H1 (cell line): ENCODE measurements at regions not wholly inside any gene's neighbourhood (a gene's known extent, or its start where the extent isn't known, plus 50 kb on each side); places are given as distances from the start of the nearest gene placed in this dataset.

Source experiments
- CTCF ChIA-PET: fragments of 300-600 bp; sonication (Branson Sonifier 250); formaldehyde crosslinking; loops from one replicate; lab custom pipeline; 2021; ENCODE audit not compliant: partially characterized antibody; lab: Charles Lee
- POLR2A ChIA-PET: fragments of 300-600 bp; sonication (Branson Sonifier 250); formaldehyde crosslinking; loops from one replicate; lab custom pipeline; 2021; ENCODE audit warnings: inconsistent platforms; ENCODE audit not compliant: partially characterized antibody; lab: Charles Lee
- DNase-seq, 2 experiments: peaks; one replicate each; pipeline versions ENCODE4 v3.0.0 to v3.0.0-alpha.2; 2010 to 2022; ENCODE audit warnings: low spot score in 2 of 2, low read depth in 1 of 2, mixed read lengths in 1 of 2
- FAIRE-seq: peaks from 2 replicates; lab custom pipeline; 2011; peaks lifted over from hg19 to GRCh38; lab: Jason Lieb, UNC
- H2AFZ ChIP-seq: 2 replicates; pipeline ENCODE4 v1.8.1; 2012; ENCODE audit warnings: low read length, inconsistent platforms
- H2AK5ac ChIP-seq: 2 replicates; pipeline ENCODE4 v1.6.1; 2013; ENCODE audit warnings: low read depth, low read length
- H2BK120ac ChIP-seq: replicated peaks from 2 replicates; pipeline ENCODE3; 2013; ENCODE audit warnings: low read depth, low read length, inconsistent platforms
- H2BK12ac ChIP-seq: 2 replicates; pipeline ENCODE4 v1.6.1; 2013; ENCODE audit warnings: low read depth, low read length
- H2BK15ac ChIP-seq: 2 replicates; pipeline ENCODE4 v1.6.1; 2013; ENCODE audit warnings: low read length
- H2BK20ac ChIP-seq: 2 replicates; pipeline ENCODE4 v1.6.1; 2013; ENCODE audit warnings: low read length
- H2BK5ac ChIP-seq: 2 replicates; pipeline ENCODE4 v1.6.1; 2013; ENCODE audit warnings: low read depth, low read length
- H3K14ac ChIP-seq: 2 replicates; pipeline ENCODE4 v1.6.1; 2013; ENCODE audit warnings: inconsistent platforms; ENCODE audit not compliant: insufficient read length
- H3K18ac ChIP-seq: 2 replicates; pipeline ENCODE4 v1.6.1; 2013; ENCODE audit warnings: low read length; ENCODE audit errors: extremely low read depth
- H3K23ac ChIP-seq: 2 replicates; pipeline ENCODE4 v1.6.1; 2013; ENCODE audit warnings: inconsistent platforms; ENCODE audit not compliant: insufficient read length
- H3K23me2 ChIP-seq: 2 replicates; pipeline ENCODE4 v1.6.1; 2013; ENCODE audit warnings: low read depth, low read length
- H3K27ac ChIP-seq: 2 replicates; pipeline ENCODE4 v1.6.1; 2011; ENCODE audit warnings: low read depth, low read length, inconsistent platforms
- H3K27me3 ChIP-seq, 4 experiments: replicated peaks in 1 of 4; 1 replicate in 1 of 4; 2 replicates in 3 of 4; pipeline versions ENCODE4 v1.6.1 to v1.8.1; 2011 to 2013; ENCODE audit warnings: low read length in 3 of 4, mild to moderate bottlenecking in 3 of 4, inconsistent platforms in 2 of 4, mixed read lengths in 2 of 4, moderate library complexity in 1 of 4; ENCODE audit not compliant: control insufficient read depth in 3 of 4, insufficient read depth in 3 of 4; ENCODE audit errors: extremely low read depth in 1 of 4
- H3K36me3 ChIP-seq, 4 experiments: 2 replicates each; pipeline versions ENCODE4 v1.6.1 to v1.8.1; 2011 to 2013; ENCODE audit warnings: mild to moderate bottlenecking in 4 of 4, low read length in 3 of 4, moderate library complexity in 2 of 4, control low read depth in 1 of 4, inconsistent platforms in 1 of 4; ENCODE audit not compliant: insufficient read depth in 4 of 4, control insufficient read depth in 2 of 4
- H3K4ac ChIP-seq: replicated peaks from 2 replicates; pipeline ENCODE3; 2013; ENCODE audit warnings: low read length, low read depth, mixed read lengths, inconsistent platforms; ENCODE audit not compliant: insufficient read length
- H3K4me1 ChIP-seq, 4 experiments: replicated peaks in 1 of 4; 1 replicate in 1 of 4; 2 replicates in 3 of 4; pipeline versions ENCODE4 v1.6.1 to v1.8.1; 2011 to 2013; ENCODE audit warnings: low read length in 3 of 4, inconsistent platforms in 2 of 4, mixed read lengths in 1 of 4; ENCODE audit not compliant: insufficient read depth in 4 of 4, control insufficient read depth in 3 of 4
- H3K4me2 ChIP-seq, 2 experiments: 2 replicates each; pipeline versions ENCODE4 v1.6.1 to v1.8.1; 2011 to 2013; ENCODE audit warnings: low read depth in 2 of 2, low read length in 2 of 2, control low read depth in 1 of 2, inconsistent platforms in 1 of 2, mild to moderate bottlenecking in 1 of 2; ENCODE audit not compliant: insufficient read depth in 1 of 2
- H3K4me3 ChIP-seq, 4 experiments: fragments of 200-600, 300-600 bp in 1 of 4; sonication (generic), shearing (Covaris generic), sonication (Bioruptor Twin) in 1 of 4; 2 replicates each; pipeline versions ENCODE4 v1.5.1 to v1.8.1; 2011 to 2016; ENCODE audit warnings: low read length in 4 of 4, low read depth in 3 of 4, control low read depth in 2 of 4, inconsistent platforms in 2 of 4, mild to moderate bottlenecking in 2 of 4, mixed read lengths in 1 of 4, moderate library complexity in 1 of 4; ENCODE audit not compliant: insufficient read depth in 2 of 4; ENCODE audit errors: extremely low read depth in 1 of 4
- H3K56ac ChIP-seq: replicated peaks from 2 replicates; pipeline ENCODE3; 2013; ENCODE audit warnings: low read depth, mild to moderate bottlenecking, mixed read lengths, low read length, inconsistent platforms; ENCODE audit not compliant: insufficient read length
- H3K79me1 ChIP-seq: 2 replicates; pipeline ENCODE4 v1.6.1; 2013; ENCODE audit warnings: low read depth, low read length, control low read depth
- H3K79me2 ChIP-seq, 2 experiments: 2 replicates each; pipeline versions ENCODE4 v1.6.1 to v1.8.1; 2012 to 2013; ENCODE audit warnings: low read length in 2 of 2, mild to moderate bottlenecking in 2 of 2, inconsistent platforms in 1 of 2; ENCODE audit not compliant: insufficient read depth in 2 of 2, control insufficient read depth in 1 of 2
- H3K9ac ChIP-seq, 4 experiments: replicated peaks in 1 of 4; 1 replicate in 1 of 4; 2 replicates in 3 of 4; pipeline versions ENCODE4 v1.6.1 to v1.8.1; 2011 to 2013; ENCODE audit warnings: low read depth in 3 of 4, low read length in 3 of 4, control low read depth in 2 of 4, mild to moderate bottlenecking in 2 of 4, moderate library complexity in 2 of 4, inconsistent platforms in 1 of 4; ENCODE audit errors: extremely low read depth in 1 of 4
- H3K9me3 ChIP-seq, 2 experiments: 2 replicates each; pipeline versions ENCODE4 v1.6.1 to v1.8.1; 2012 to 2013; ENCODE audit warnings: mild to moderate bottlenecking in 2 of 2, moderate library complexity in 2 of 2, control low read depth in 1 of 2, inconsistent platforms in 1 of 2, low read depth in 1 of 2, low read length in 1 of 2, mixed read lengths in 1 of 2; ENCODE audit not compliant: insufficient read depth in 2 of 2
- H4K20me1 ChIP-seq, 2 experiments: replicated peaks in 1 of 2; 2 replicates each; pipeline versions ENCODE3 to v1.8.1; 2011 to 2013; ENCODE audit warnings: inconsistent platforms in 2 of 2, low read length in 2 of 2, mild to moderate bottlenecking in 1 of 2; ENCODE audit not compliant: insufficient read depth in 2 of 2, control insufficient read depth in 1 of 2
- H4K5ac ChIP-seq: 2 replicates; pipeline ENCODE4 v1.6.1; 2013; ENCODE audit warnings: low read length, low read depth, mixed read lengths, inconsistent platforms; ENCODE audit not compliant: insufficient read length
- H4K8ac ChIP-seq: 2 replicates; pipeline ENCODE4 v1.8.0; 2013; ENCODE audit warnings: mild to moderate bottlenecking, moderate library complexity, low read length, inconsistent platforms; ENCODE audit not compliant: insufficient read depth; ENCODE audit errors: extremely low read depth
- H4K91ac ChIP-seq: replicated peaks from 2 replicates; pipeline ENCODE3; 2013; ENCODE audit warnings: low read length, mixed read lengths, inconsistent platforms; ENCODE audit not compliant: insufficient read length
- ASH2L ChIP-seq: fragments of 200-600, 300-600 bp; sonication (generic); IDR thresholded peaks from one replicate; pipeline ENCODE4 v1.7.1; 2017; ENCODE audit warnings: low read length
- BCL11A ChIP-seq, 2 experiments: IDR thresholded peaks; one replicate each; pipeline ENCODE4 v1.6.1; 2011; ENCODE audit warnings: low read depth in 2 of 2, low read length in 2 of 2, mild to moderate bottlenecking in 2 of 2
- CHD2 ChIP-seq: IDR thresholded peaks from 2 replicates; pipeline ENCODE4 v1.6.1; 2012; ENCODE audit warnings: low read length, improper control_type of control experiment
- EGR1 ChIP-seq: IDR thresholded peaks from 2 replicates; pipeline ENCODE4 v1.6.1; 2011; ENCODE audit warnings: low read depth, low read length, borderline replicate concordance
- JUND ChIP-seq: IDR thresholded peaks from 2 replicates; pipeline ENCODE4 v1.6.1; 2011; ENCODE audit warnings: mild to moderate bottlenecking, improper control_type of control experiment, low read length
- KDM5A ChIP-seq: fragments of 200-600 bp; IDR thresholded peaks from 2 replicates; pipeline ENCODE4 v1.7.1; 2012; ENCODE audit warnings: mild to moderate bottlenecking, low read length, inconsistent platforms, mixed read lengths
- NRF1 ChIP-seq: IDR thresholded peaks from 2 replicates; pipeline ENCODE4 v1.6.1; 2011; ENCODE audit warnings: mild to moderate bottlenecking, low read depth, low read length, improper control_type of control experiment
- RAD21 ChIP-seq, 2 experiments: IDR thresholded peaks in 1 of 2; conservative IDR thresholded peaks in 1 of 2; 2 replicates each; pipeline ENCODE4 v1.6.1; 2011; ENCODE audit warnings: low read depth in 2 of 2, low read length in 2 of 2, improper control_type of control experiment in 1 of 2, inconsistent platforms in 1 of 2, mild to moderate bottlenecking in 1 of 2, moderate library complexity in 1 of 2
- RXRA ChIP-seq: IDR thresholded peaks from 2 replicates; pipeline ENCODE4 v1.6.1; 2011; ENCODE audit warnings: low read depth, mild to moderate bottlenecking, low read length, moderate library complexity; ENCODE audit not compliant: insufficient read depth
- SIRT6 ChIP-seq: IDR thresholded peaks from one replicate; pipeline ENCODE4 v1.7.1; 2012; ENCODE audit warnings: low read length, inconsistent platforms
- SP1 ChIP-seq: IDR thresholded peaks from 2 replicates; pipeline ENCODE4 v1.6.1; 2011; ENCODE audit warnings: low read depth, low read length
- SRF ChIP-seq: IDR thresholded peaks from 2 replicates; pipeline ENCODE4 v1.6.1; 2011; ENCODE audit warnings: mild to moderate bottlenecking, low read depth, low read length, moderate library complexity
- TEAD4 ChIP-seq: IDR thresholded peaks from 2 replicates; pipeline ENCODE4 v1.6.1; 2012; ENCODE audit warnings: low read depth, low read length, inconsistent platforms, mixed read lengths
- WGBS, 2 experiments: shearing (Covaris generic) in 1 of 2; methylation state at CpG; one replicate each; pipeline versions ENCODE4 v1.1.6 to v1.1.7; 2013 to 2015; ENCODE audit warnings: low lambda C conversion rate in 2 of 2, mixed read lengths in 2 of 2, inconsistent platforms in 1 of 2, low coverage in 1 of 2, missing lambda C conversion rate in 1 of 2; ENCODE audit not compliant: insufficient replicate concordance in 2 of 2, insufficient coverage in 1 of 2, insufficient read length in 1 of 2; ENCODE audit errors: extremely low coverage in 1 of 2, missing lambda C conversion rate in 1 of 2; 5-methylcytosine and 5-hydroxymethylcytosine counted together
- TF ChIP-seq, protein P1 (sequence below): IDR thresholded peaks from 2 replicates; pipeline ENCODE4 v1.6.1; 2011; ENCODE audit warnings: low read depth, mild to moderate bottlenecking, low read length; ENCODE audit not compliant: insufficient read depth
- TF ChIP-seq, protein P2 (sequence below): IDR thresholded peaks from 2 replicates; pipeline ENCODE4 v1.6.1; 2012; ENCODE audit warnings: inconsistent platforms

DNA sequence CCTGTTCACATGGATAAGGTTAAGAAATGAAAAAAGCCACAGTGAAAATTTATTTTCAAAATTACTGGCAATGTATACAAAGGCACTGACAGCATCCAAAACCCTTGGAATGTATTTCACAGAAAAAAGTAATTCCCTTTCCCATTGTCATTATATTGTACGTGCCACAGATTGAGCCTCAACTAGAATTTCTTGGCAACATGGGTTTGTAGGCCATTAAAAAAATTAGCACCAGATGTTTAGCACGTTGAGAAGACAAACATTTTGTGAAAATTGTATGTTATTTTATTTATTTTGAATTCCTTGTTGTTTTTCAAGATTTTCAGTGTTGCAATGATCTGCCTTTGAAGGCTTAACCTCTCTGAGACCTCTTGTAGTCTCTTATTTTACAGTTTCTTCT lies 76.3 kb upstream of the EPHB3 start:
- FAIRE-seq (no peak), DNase-seq (no peak)
- H3K9ac ChIP-seq, result no peak overlapping the region
- no peak overlapping the region for H2AK5ac ChIP-seq
- no peaks in the 10 kb centered on the region for H3K79me2 ChIP-seq
- H4K8ac ChIP-seq, result no peak overlapping the region
- H3K56ac ChIP-seq, result no peak overlapping the region
- ChIA-PET POLR2A (no interaction called here), CTCF (interaction anchor here (1.2 to 7.5 kb wide), 3 partner anchors 10 to 114 kb away, joined by 3 to 62 read pairs (median 6); no protein-coding TSS in a partner anchor)
- no peak overlapping the region for H3K14ac ChIP-seq
- H4K91ac ChIP-seq, result no peak overlapping the region
- H3K9me3 ChIP-seq, result no peaks in the 10 kb centered on the region
- H4K5ac ChIP-seq, result no peak overlapping the region
- H3K27me3 ChIP-seq, result peaks cover 0 to 5% (median 3%) of the 10 kb centered on the region in 4 experiments; a peak in 3 of 7 replicates
- H3K4ac ChIP-seq, result no peak overlapping the region
- no peak overlapping the region for H3K18ac ChIP-seq
- H3K36me3 ChIP-seq, result no peaks in the 10 kb centered on the region
- H2BK15ac ChIP-seq, result no peak overlapping the region
- no peak overlapping the region for H2BK120ac ChIP-seq
- H3K23me2 ChIP-seq, result no peaks in the 10 kb centered on the region
- no peaks in the 10 kb centered on the region for H3K79me1 ChIP-seq
- H3K23ac ChIP-seq, result no peak overlapping the region
- H2AFZ ChIP-seq, result no peak overlapping the region
- no peaks in the 10 kb centered on the region for H4K20me1 ChIP-seq
- no peak overlapping the region for H3K4me3 ChIP-seq
- no peak overlapping the region for H3K27ac ChIP-seq
- H2BK5ac ChIP-seq, result no peak overlapping the region
- H3K4me1 ChIP-seq, result no peaks in the 10 kb centered on the region
- H2BK12ac ChIP-seq, result no peak overlapping the region
- H3K4me2 ChIP-seq, result no peak overlapping the region
- no peak overlapping the region for H2BK20ac ChIP-seq
- WGBS, 2 experiments, result 60% methylated on average over 2 of the region's 2 CpGs; no CpG with 5 or more reads in 1 of the 2 experiments
- TF ChIP-seq JUND (no peak), SRF (no peak), BCL11A (IDR thresholded peaks at IDR 0.05; ENCODE audit: low read depth in 2 of 2, low read length in 2 of 2) (no peak), ASH2L (no peak), SIRT6 (no peak), CHD2 (no peak), SP1 (no peak), NRF1 (no peak), RXRA (no peak), EGR1 (no peak), RAD21 (IDR thresholded peaks at IDR 0.05 in 1 of 2, conservative IDR thresholded peaks at IDR 0.05 in 1 of 2; ENCODE audit: low read depth in 2 of 2, low read length in 2 of 2) (no peak), TEAD4 (no peak), KDM5A (no peak)
- TF ChIP-seq, protein P1, sequence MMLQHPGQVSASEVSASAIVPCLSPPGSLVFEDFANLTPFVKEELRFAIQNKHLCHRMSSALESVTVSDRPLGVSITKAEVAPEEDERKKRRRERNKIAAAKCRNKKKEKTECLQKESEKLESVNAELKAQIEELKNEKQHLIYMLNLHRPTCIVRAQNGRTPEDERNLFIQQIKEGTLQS, result no peak
- TF ChIP-seq, protein P2, sequence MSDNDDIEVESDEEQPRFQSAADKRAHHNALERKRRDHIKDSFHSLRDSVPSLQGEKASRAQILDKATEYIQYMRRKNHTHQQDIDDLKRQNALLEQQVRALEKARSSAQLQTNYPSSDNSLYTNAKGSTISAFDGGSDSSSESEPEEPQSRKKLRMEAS, result no peak
